Right hindlimb (tissue), 1 donor: ENCODE measurements at regions not wholly inside any gene's neighbourhood (a gene's known extent, or its start where the extent isn't known, plus 50 kb on each side); places are given as distances from the start of the nearest gene placed in this dataset.
"Not testable (repeated sequence)": the region's sequence is repeated elsewhere in the genome, so short reads cannot be mapped to it uniquely, and the experiment has no call there.

Source experiments
- DNase-seq: peaks from one replicate; pipeline ENCODE4 v3.0.0-alpha.2; 2018

DNA sequence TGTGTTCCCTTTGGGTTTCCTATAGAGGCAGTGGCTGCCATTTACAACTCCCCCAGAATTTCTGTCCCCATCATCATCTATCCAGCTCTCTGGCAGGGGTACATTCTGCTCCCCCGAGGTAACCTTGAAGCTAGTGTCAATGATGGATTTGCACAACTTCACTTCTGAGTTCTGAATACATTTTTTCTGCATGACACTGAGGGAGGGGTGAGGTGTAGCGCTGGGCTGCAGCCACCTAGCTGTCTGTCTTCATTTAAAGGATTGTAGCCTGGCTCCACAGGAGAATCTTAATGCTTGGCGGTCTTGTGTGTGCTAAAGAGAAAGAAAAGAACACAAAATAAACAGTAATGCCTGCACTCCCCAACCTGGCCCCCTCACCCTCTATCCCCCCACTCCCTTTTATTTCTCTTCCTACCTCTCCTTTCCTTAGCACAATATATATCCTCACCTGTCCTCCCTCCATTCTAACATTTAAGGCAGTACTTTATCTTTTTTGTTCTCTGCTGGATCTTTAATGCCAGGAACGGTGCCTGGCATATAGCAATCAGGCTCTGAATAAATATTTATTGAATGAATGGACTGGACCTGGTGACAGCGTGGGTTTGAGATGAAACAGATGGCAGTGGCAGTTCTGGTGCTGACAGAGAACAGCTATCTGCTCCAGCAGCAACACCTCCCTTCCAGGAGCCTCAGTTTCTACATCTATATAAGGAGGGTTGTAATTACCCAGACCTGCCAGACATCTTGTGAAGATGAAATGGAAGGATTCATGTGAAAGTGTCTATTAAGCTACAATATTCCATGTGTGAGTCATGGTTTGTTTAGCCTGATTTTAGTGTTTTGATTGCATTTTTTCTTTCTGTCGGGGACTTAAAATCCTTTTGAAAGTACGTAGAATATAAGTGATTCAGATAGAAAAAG lies 163.5 kb upstream of the CDH11 start:
- DNase-seq = no peak

DNA sequence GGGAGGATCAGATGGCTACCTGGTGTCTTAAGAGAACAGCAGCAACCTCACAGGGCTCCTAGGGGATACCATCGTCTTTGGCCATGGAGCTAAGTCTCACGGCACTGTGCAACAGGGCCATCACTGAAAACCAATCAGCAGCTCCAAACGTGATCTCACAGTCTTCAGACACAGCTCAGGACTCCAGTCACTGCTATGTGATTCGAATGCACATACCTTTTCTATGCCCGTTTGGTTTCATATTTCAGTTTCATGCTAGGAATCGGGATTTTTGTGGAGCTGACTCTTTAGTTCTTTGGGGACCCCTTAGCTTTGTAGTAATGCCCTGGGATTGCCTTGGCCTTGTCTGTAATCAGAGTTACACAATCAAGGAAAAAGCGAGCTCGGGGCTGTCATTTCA lies 162.8 kb upstream of the CDH11 start:
- no peak for DNase-seq

DNA sequence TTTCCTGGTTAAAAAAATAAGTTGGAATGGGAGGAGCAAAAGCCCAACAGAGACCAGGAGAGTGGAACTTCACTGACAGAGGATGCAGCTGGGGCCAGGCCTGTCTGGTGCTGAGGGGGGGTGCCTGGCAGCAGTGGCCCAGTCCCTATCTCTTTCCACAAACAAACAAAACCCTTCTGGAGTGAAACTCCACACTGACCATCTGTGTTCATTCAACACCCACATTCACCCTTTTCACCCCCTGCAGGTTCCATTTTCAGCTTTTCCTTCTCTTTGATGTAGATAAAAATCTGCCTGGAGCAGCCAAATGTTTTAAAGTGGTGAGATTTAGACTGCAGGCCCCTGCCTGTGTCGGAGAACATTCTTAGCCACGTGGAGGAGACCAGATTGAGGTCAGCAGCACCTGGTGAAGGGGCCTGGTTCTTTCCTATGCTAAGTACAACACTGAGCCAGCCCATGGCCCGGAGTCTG lies 161.4 kb upstream of the CDH11 start:
- DNase-seq = no peak

DNA sequence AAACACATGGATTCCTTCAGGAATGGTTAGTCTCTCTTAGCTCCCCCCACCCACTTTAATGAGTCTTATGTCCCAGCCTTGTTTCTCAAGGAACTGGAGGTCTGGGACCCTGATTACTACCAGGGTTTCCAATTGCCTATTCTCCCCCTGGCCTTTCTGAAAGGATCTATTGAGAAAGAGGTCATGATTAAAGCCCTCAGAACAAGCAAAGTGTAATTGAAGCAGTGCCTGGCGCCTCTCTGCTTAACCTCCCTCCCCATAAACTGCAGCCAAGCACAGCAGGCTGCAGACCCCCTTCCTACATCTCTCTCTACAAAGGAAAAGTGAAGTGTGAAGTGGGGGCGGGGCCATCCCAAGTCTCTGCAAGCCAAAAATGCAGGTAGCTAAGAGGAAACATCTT lies 159.7 kb upstream of the CDH11 start:
- DNase-seq = no peak

DNA sequence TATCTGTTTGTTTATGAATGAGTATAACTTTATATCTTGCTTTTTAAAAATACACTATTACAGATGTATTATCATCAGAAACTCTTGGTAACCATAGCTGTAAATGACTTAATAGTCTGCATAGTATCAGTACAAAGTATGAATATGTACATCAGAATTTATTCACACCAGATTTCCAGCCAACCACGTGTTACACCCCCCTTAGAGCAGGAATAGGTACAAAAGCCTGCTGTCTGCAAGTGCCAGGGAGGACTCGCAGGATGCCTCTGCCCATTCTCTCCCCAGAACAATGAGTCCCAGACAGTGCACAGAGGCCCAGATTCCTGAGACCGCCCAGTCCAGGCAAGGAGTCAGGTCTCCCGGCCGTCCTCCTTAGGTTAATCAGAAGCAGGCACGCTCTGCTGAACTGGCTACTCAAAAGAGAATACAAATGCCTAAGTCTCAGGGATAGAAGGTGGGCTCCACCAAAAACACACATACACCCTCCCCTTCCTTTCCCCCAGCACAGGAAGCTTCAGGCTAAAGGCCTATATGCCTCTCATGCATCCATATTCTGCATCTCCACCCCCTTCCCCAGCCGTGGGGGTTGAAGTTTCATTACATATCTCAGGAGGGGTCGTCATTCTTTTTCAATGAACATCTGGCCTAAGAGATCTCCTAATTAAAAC lies 159.1 kb upstream of the CDH11 start:
- no peak for DNase-seq

DNA sequence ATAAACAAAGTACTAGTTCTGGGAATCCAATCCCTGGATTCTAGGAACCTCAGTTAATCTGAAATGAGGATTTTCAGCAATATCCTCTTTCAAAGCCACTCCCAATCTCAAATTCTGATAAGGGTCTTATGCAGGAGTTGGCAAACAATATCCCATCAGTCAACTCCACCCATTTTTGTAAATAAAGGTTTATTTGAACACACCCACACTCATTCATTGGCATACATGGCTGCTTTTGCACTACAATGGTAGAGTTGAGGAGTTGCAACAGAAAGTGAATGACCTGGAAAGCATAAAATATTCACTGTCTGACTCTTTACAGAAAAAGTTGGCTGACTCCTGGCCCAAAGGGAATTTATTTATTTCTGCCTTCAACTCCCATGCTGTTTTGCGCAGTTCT lies 157.7 kb upstream of the CDH11 start:
- no peak for DNase-seq

DNA sequence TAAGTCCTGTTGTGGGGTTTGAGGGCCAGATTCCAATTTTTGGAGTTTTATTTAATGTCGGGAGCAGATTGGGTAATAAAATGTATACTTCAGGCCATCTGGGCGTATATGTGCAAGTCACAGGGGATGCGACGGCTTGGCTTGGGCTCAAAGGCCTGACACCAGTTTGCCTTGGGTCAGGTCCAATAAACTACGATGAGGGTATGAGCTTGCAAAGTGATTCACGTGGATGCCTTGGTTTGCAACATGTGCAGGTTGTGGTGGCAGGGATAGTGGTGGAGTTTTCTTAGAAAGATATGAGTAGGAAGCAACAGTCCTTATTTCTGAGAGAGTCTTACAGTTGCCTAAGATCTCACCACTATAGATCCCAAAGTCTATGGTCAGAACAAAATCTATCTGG lies 157.0 kb upstream of the CDH11 start:
- DNase-seq = no peak

DNA sequence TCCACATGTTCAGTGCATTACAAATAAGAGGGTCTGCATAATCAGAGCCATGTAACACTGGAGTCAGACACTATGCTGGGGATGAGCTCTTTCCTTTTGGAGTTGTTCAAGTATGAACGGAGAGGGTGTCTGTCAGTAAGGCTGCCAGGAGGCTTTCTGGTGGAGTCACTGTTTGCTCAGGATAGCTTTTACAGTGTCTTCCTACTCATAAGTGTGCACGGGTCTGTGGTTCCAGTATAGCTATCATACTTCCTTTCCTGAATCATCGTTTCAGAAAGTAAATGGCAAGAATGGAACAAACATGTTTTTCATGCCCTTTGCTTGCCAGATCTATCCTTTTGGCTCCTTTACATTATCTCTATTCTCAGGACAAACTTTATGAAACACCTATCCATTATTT lies 152.7 kb upstream of the CDH11 start:
- no peak for DNase-seq

DNA sequence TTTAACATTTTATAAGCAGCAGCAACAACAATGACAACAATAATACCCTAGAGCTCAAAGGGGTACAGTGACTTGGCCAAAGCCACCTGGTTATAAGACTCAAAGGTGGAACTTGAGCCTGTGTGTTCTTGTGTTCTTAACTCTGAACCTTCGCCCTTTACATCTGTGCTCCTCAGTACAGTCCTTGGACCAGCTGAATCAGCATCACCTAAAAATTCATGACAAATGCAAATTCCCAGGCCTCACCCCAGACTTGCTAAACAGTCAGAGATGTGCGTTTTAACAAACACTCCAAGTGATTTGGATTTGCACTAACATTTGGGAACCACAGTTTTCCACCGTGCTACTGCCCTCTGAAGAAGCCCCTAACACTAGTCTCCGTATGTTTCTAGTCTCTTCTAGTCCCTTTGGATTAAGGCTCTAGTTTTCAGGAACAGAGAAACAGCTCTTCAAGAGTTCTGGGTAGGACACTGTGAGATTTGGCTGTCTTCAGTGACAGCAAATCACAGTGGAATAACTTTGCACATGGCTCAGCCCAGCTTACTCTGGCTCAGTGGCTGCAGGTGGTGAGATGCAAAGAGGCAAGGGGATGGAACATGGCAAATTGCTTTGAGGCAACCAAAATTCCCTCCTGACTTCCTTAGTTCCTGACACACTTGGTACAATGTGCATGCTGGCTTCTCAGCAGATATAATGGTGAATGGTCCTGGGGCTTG lies 151.0 kb upstream of the CDH11 start:
- no peak for DNase-seq

DNA sequence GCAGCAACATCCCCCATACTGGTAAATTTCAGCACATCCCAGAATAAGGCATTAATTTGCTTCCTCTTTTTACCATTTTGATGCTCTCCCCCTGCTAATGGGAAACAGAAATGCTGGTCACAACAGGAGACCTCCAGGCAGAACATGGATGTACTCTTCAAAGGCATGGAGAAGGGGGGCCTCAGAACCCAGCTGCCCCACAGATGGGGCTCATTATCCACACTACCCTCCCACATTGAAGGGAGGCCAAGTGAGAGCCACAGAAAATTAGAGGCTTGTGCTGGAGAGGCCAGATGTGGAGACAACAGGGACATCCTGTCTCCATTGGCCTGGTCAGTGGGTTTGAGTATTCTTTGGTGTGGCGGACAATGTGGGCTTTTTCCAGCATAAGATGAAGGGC lies 150.1 kb upstream of the CDH11 start:
- peak; percentile 33 for DNase-seq

DNA sequence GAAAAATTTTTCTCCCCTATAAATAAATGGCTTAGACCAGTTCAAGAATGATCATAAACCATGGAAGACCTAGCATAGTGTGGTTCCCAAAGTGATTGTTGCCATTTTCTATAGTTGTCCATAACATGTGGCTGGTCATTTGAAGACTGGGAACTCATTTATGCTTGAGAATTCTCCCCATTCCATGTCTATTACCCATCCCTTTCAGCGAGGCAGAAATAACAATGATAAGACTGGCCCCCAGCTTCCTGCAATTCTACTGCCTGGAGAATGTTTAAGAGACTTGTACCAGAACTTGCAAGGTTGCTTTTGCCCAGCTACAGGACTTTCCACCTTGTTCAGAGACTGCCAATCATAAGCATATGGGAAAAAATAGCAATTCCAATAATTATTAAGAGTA lies 146.5 kb upstream of the CDH11 start:
- no peak for DNase-seq

DNA sequence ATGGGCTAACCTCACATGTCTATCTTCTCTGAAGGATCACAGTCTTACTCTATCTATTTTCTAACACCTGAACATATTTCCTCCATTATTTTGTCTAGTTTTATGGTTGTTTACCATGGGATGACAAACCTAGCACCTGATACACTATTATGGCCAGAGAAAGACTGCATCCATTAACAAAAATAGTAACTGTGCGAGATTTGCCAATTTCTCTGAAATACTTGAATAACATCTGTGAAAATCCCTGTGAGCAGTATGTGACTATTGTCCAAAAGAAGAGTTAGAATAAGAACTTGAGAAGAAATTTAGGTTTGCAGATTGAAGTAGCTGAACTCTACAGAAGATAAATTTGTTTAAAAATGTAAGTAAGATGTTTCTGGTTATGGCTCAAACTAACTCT lies 142.0 kb upstream of the CDH11 start:
- DNase-seq = no peak

DNA sequence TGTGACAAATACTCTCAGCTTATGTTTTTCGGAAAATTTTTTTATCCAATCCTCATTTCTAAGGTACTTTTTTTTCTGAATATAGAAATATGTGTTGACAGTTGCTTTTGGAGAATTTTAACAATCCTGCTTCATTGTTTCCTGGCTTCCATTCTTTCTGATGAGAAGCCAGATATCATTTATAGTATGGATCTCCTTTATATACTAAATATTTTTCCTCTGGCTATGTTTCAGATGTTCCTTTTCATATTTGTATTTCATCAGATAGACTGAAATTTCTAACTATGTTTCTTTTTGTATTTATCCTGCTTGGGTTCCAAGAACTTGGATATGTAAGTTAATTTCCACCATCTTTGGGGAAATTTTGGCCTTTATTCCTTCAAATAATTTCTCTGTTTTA lies 138.9 kb upstream of the CDH11 start:
- DNase-seq = no peak

DNA sequence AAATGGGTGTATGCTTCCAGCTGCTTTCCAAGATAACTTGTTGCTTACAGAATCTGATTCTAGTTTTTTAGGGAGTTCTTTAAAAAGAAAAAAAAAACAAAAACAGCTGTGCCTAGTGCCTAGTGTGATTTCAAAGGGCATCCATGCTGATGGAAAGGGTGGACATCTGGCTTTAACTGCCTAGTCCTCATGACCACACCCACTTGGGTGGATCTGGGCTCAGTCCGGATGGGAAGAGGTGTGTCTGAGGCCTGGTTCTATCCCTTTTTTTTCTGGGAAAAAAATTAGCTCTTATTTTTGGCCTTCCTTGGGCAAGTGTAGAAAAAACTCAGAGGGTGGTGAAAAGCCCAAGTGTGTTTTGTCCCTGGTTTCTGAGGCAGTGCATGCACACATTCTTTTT lies 132.3 kb upstream of the CDH11 start:
- DNase-seq = no peak

DNA sequence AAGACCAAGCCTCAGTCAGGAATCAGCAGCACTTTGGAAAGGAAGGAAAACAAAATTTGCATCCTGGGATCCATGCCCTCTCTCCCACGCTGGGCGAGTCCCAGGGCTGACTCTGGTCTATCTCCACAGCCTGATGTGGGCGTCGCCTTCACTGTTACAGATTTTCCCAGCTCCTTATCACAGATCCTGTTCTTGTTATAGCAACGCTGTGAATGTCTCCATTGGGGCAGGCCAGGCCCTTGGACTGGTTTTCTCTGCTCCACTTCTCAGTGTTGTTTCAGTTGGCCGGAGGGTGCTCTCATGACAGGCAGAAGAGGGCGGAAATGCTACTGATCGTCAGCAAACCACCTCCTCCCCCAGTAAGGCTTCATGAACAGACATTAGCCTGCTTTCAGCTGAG lies 127.9 kb upstream of the CDH11 start:
- peak; percentile 48 for DNase-seq

DNA sequence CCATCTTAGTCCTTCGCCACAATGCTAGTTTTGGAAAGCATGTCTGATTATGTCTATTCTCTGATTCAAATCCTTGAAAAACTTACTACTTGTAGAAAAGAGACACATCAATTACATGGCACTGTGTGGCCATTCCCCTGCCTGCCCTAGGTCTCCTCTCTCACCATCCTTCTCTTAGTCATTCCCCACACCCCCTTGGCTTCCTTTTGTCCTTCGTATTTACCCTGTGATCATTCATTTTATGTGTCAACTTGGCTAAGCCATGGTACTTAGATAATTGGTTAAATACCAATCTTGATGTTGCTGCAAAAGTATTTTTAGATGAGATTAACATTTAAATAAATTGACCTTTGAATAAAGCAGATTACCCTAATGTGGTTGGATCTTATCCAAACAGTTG lies 122.9 kb upstream of the CDH11 start:
- no peak for DNase-seq

DNA sequence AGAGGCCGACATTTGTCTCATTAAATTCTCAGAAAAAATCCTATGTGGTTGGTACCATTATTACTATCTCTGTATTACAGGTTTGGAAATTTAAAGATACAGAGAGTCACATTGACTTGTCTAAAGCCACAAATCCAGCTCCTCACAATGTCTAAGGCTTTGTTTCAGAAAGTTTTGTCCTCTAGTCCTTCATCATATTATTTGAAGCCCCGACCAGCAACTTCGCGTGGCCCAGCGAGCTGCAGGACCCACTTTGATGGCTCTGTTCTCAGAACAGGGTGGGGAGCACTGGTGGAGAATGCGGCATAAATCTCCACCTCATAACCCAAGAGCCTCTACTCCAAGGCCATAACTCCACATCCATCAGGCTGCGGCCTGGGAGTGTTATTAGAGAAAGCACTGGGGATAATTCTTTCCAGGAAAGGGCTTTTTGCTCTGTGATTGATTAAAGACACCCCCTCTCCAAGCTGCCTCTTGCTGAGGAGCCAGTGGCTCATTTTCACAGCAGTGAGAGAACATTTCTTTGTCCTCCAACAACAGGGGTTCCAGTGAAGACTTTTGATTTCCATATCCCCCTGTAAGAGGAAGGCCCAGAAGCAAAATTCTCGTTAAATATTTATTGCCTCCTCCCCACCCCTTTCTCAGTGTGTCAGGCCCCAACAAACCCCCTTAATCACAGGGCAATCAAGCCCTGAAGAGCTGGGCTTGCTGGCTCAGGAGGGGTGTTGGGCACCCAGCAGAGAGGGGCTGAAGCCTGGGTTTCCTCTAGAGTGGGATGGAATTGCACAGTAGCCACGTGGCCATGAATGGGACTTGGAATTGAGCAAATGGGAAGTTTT lies 113.7 kb upstream of the CDH11 start:
- DNase-seq = no peak

DNA sequence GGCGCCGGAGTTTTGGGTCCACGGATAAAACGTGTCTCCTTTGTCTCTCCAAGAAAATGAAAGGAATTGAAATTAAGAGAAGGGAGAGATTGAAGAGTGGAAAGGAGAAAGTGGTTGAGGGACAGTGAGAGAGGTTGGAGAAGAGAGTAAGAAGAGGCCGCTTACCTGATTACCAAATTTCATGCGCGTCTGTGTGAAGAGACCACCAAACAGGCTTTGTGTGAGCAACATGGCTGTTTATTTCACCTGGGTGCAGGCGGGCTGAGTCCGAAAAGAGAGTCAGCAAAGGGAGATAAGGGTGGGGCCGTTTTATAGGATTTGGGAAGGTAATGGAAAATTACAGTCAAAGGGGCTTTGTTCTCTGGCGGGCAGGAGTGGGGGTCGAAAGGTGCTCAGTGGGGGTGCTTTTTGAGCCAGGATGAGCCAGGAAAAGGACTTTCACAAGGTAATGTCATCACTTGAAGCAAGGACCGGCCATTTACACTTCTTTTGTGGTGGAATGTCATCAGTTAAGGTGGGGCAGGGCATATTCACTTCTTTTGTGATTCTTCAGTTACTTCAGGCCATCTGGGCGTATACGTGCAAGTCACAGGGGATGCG lies 113.0 kb upstream of the CDH11 start:
- DNase-seq = not testable (repeated sequence)

DNA sequence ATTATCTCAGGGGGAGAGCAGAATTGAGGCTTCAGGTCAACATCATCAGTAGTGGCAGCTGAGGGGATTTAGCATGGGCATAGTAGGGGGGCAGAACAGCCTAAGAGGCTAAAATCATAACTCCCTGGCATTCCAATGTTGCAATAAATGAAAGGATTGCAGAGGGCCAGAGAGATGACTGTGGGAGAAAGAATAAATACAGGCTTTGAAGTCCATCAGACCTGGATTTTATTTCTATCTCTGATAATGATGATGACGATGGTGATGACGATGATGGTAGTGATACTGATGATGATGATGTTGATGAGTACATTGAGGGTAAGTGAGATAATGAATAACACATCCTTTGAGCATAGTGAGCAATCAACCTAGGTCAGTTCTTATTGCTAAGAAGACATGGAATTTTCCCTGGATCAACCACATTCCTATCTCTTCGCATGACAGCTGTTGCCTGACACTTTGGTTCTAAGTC lies 107.4 kb upstream of the CDH11 start:
- DNase-seq = no peak

DNA sequence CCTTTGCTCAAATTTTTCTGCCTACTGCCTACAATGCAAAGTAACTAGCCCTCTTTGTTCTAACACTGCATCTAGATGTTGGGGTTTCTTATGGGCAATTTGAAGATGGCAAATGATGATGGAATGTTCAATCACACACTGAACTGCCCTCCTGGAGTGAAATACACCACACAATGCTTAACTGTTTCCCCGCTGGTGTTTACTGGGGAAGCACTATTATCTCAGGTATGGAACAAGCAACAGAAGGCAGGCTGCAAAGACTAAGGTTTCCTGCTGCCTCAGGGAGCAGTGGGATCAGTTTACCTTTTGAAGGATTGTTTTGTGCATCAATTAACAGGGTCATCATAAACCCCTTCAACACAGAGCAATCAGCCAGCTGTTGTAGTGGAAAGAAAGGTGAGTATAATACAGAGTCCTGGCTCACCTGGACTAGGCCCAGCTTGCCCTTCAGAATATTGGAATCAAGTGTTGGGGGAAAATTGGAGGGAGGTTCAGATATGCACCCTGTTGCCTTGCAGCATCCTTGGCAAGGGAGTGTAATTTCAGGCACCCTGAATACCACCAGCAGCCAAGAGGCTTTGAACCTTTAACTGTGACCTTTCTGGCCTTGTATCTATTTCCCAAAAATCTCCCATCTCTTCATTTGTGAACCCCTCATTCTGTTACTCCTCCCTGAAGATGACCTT lies 105.4 kb upstream of the CDH11 start:
- no peak for DNase-seq

DNA sequence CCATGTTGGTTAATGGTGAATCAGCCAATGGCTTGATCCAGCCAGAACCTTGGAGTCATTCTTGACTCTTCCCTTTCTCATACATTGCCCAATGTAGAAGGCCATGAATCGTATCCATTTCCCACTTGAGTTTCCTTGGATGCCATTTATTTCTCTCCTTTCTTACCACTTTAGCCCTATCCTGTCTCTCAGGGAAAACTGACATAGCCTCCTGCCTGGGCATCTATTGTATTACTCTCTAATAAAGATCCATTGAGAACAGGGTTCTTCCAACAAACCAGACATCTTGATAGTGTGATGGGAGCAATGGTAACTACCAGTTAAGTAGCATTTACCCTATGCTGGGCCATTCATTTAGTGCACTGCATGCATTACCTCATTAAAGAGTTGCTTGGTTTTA lies 104.2 kb upstream of the CDH11 start:
- no peak for DNase-seq

DNA sequence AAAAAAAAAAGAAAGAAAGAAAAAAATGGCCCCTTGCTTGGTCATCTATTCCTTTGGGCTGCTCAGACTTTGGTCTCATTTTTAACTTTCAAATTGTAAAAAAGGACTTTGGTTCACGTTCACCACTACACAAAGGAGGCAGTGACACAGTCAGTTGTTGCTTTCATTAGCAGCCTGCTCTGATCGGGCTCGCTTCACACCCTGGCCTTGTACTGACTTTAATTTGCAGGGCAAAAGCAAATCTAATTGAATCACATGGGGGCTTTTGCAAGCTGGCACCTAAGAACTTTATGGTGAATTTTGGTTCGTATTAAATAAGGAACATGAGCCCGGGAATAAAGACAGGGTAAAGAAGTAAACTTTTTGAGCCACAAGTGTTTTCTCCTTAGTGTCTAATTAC lies 103.6 kb upstream of the CDH11 start:
- DNase-seq = no peak
